HEK293 (cell line): ENCODE measurements at regions not wholly inside any gene's neighbourhood (a gene's known extent, or its start where the extent isn't known, plus 50 kb on each side); places are given as distances from the start of the nearest gene placed in this dataset.

Source experiments
- ATF2 ChIP-seq: fragments of 450-650 bp; formaldehyde crosslinking; IDR thresholded peaks from 2 replicates; pipeline ENCODE4 v1.5.1; 2016; ENCODE audit warnings: missing biosample characterization, missing genetic modification characterization, low read depth
- CTCF ChIP-seq: fragments of 450-650 bp; formaldehyde crosslinking; IDR thresholded peaks from 2 replicates; pipeline ENCODE4 v1.5.1; 2016; ENCODE audit warnings: missing biosample characterization, missing genetic modification characterization
- YY1 ChIP-seq: fragments of 450-650 bp; formaldehyde crosslinking; IDR thresholded peaks from 2 replicates; pipeline ENCODE4 v1.5.1; 2018; ENCODE audit warnings: missing biosample characterization, missing genetic modification characterization
- ZBTB44 ChIP-seq: fragments of 450-650 bp; IDR thresholded peaks from 2 replicates; pipeline ENCODE4 v1.5.1; 2018; ENCODE audit warnings: missing biosample characterization, mild to moderate bottlenecking, missing genetic modification characterization

GRCh38 chr18:77977331-77977730 lies 727.7 kb downstream of the GALR1 start:
- TF ChIP-seq ATF2 (tag by site-specific recombination) (no peak), ZBTB44 (tag by site-specific recombination) (no peak), YY1 (tag by site-specific recombination) (no peak), CTCF (tag by site-specific recombination) (no peak)
